ENCODE measurements at regions not wholly inside any gene's neighbourhood (a gene's known extent, or its start where the extent isn't known, plus 50 kb on each side); places are given as distances from the start of the nearest gene placed in this dataset.

- DNase-seq (ENCODE audit: low read depth, low spot score): no peak
- Mint-ChIP-seq H3K4me1 (no peaks in the 10 kb centered on the region), H3K4me3 (no peak overlapping the region), H3K27me3 (ENCODE audit: low read depth) (peaks cover 4% of the 10 kb centered on the region), H3K27ac (ENCODE audit: unreplicated experiment) (no peak overlapping the region), H3K9me3 (peaks cover 5% of the 10 kb centered on the region), H3K36me3 (ENCODE audit: low read depth) (no peaks in the 10 kb centered on the region)
- no peak for TF ChIP-seq CTCF (conservative IDR thresholded peaks at IDR 0.05)
Observed at GRCh38 chr9:99602854-99603253, 218.8 kb upstream of the NR4A3 start.

- H3K9me3 Mint-ChIP-seq: peaks cover 5% of the 10 kb centered on the region
- no peak for DNase-seq (ENCODE audit: low read depth, low spot score)
- H3K36me3 Mint-ChIP-seq (ENCODE audit: low read depth): no peaks in the 10 kb centered on the region
- no peak for TF ChIP-seq CTCF (conservative IDR thresholded peaks at IDR 0.05)
- no peaks in the 10 kb centered on the region for H3K4me1 Mint-ChIP-seq
- no peak overlapping the region for H3K27ac Mint-ChIP-seq (ENCODE audit: unreplicated experiment)
- H3K4me3 Mint-ChIP-seq: no peak overlapping the region
- peaks cover 6% of the 10 kb centered on the region for H3K27me3 Mint-ChIP-seq (ENCODE audit: low read depth)
Observed at GRCh38 chr9:99605016-99605743, 216.5 kb upstream of the NR4A3 start.

GRCh38 chr9:99606296-99606695, 215.4 kb upstream of the NR4A3 start:
- no peaks in the 10 kb centered on the region for H3K36me3 Mint-ChIP-seq (ENCODE audit: low read depth)
- H3K4me1 Mint-ChIP-seq: peaks cover 6% of the 10 kb centered on the region
- no peak for TF ChIP-seq CTCF (conservative IDR thresholded peaks at IDR 0.05)
- no peak overlapping the region for H3K27ac Mint-ChIP-seq (ENCODE audit: unreplicated experiment)
- H3K4me3 Mint-ChIP-seq: no peak overlapping the region
- no peak for DNase-seq (ENCODE audit: low read depth, low spot score)
- H3K9me3 Mint-ChIP-seq: peaks cover 5% of the 10 kb centered on the region
- peaks cover 6% of the 10 kb centered on the region for H3K27me3 Mint-ChIP-seq (ENCODE audit: low read depth)

GRCh38 chr9:99606957-99607356, 214.7 kb upstream of the NR4A3 start:
- no peak for TF ChIP-seq CTCF (conservative IDR thresholded peaks at IDR 0.05)
- peaks cover 5% of the 10 kb centered on the region for H3K9me3 Mint-ChIP-seq
- DNase-seq (ENCODE audit: low read depth, low spot score): no peak
- H3K27me3 Mint-ChIP-seq (ENCODE audit: low read depth): peaks cover 6% of the 10 kb centered on the region
- no peak overlapping the region for H3K4me3 Mint-ChIP-seq
- H3K4me1 Mint-ChIP-seq: peaks cover 7% of the 10 kb centered on the region
- H3K36me3 Mint-ChIP-seq (ENCODE audit: low read depth): no peaks in the 10 kb centered on the region
- H3K27ac Mint-ChIP-seq (ENCODE audit: unreplicated experiment): no peak overlapping the region

- H3K27me3 Mint-ChIP-seq (ENCODE audit: low read depth): peaks cover 6% of the 10 kb centered on the region
- peaks cover 7% of the 10 kb centered on the region for H3K4me1 Mint-ChIP-seq
- no peak overlapping the region for H3K27ac Mint-ChIP-seq (ENCODE audit: unreplicated experiment)
- H3K9me3 Mint-ChIP-seq: no peaks in the 10 kb centered on the region
- H3K36me3 Mint-ChIP-seq (ENCODE audit: low read depth): no peaks in the 10 kb centered on the region
- TF ChIP-seq CTCF (conservative IDR thresholded peaks at IDR 0.05): no peak
- no peak for DNase-seq (ENCODE audit: low read depth, low spot score)
- H3K4me3 Mint-ChIP-seq: no peak overlapping the region
Observed at GRCh38 chr9:99607842-99608448, 213.7 kb upstream of the NR4A3 start.

All from neural crest cell (in vitro differentiated cells).